Heart left ventricle (tissue), 16 donors: ENCODE measurements at regions not wholly inside any gene's neighbourhood (a gene's known extent, or its start where the extent isn't known, plus 50 kb on each side); places are given as distances from the start of the nearest gene placed in this dataset.

Experiments
- ATAC-seq, 4 donors: fragments of 200-7000 bp; cut with Tn5 transposase; one replicate each; pipeline ENCODE4 v1.9.1; 2020 to 2022; ENCODE audit warnings: moderate library complexity in 4 of 4, mild to moderate bottlenecking in 3 of 4, moderate number of reproducible peaks in 1 of 4
- DNase-seq, 5 donors: peaks; one replicate each; pipeline ENCODE4 v3.0.0-alpha.2; 2020
- H3K27ac ChIP-seq, 12 donors: fragments of 200-600 bp; sonication (generic) in 4 of 12; one replicate each; pipeline versions ENCODE4 v1.5.0 to v1.8.0; 2016 to 2022; ENCODE audit warnings: mild to moderate bottlenecking in 2 of 12
- H3K27me3 ChIP-seq, 9 donors: fragments of 200-600 bp; sonication (generic) in 2 of 9; one replicate each; pipeline versions ENCODE4 v1.5.1 to v1.8.0; 2016 to 2022; ENCODE audit warnings: mild to moderate bottlenecking in 3 of 9
- H3K36me3 ChIP-seq, 9 donors: fragments of 200-600 bp; sonication (generic) in 2 of 9; one replicate each; pipeline versions ENCODE4 v1.5.0 to v1.8.0; 2018 to 2022; ENCODE audit warnings: mild to moderate bottlenecking in 2 of 9
- H3K4me1 ChIP-seq, 12 donors: fragments of 200-600 bp; sonication (generic) in 4 of 12; one replicate each; pipeline versions ENCODE4 v1.5.0 to v1.8.0; 2016 to 2022; ENCODE audit warnings: mild to moderate bottlenecking in 3 of 12
- H3K4me3 ChIP-seq, 12 donors: fragments of 200-600 bp; sonication (generic) in 4 of 12; one replicate each; pipeline versions ENCODE4 v1.5.0 to v1.8.0; 2017 to 2022; ENCODE audit warnings: mild to moderate bottlenecking in 9 of 12, moderate library complexity in 4 of 12
- H3K9me3 ChIP-seq, 12 donors: fragments of 200-600 bp; sonication (generic) in 4 of 12; one replicate each; pipeline versions ENCODE4 v1.5.0 to v1.8.0; 2016 to 2022; ENCODE audit warnings: mild to moderate bottlenecking in 1 of 12
- POLR2A ChIP-seq, 2 donors: fragments of 450-650 bp; IDR thresholded peaks; one replicate each; pipeline ENCODE4 v1.6.1; 2017; ENCODE audit warnings: antibody characterized with exemption in 2 of 2, mild to moderate bottlenecking in 2 of 2, moderate library complexity in 2 of 2
- WGBS, 4 donors: extraction: QIAGEN DNeasy Blood & Tissue Kit in 2 of 4; methylation state at CpG; one replicate each; pipeline versions ENCODE4 v1.1.5 to v1.1.7; 2013 to 2018; 5-methylcytosine and 5-hydroxymethylcytosine counted together
- intact Hi-C, 10 donors: fragments of 100-400 bp; cut with DNase I; formaldehyde crosslinking; loops; one replicate each; pipeline versions ENCODE4 v1.11.1 to v1.14.2; 2022
- TF ChIP-seq, protein P1 (sequence below), 12 donors: fragments of 200-600 bp; sonication (generic) in 4 of 12; IDR thresholded peaks; one replicate each; pipeline versions ENCODE4 v1.5.0 to v1.8.0; 2018 to 2022; ENCODE audit warnings: antibody characterized with exemption in 12 of 12, mild to moderate bottlenecking in 5 of 12
- donor health status: ischemic (EF 13 %, LVEDD 7.1; RV severe dilation, severe dysfunction).
- donor health status: healthy with polysubstance abuse.
- donor health status: DM: no; HTN: yes; CAD: no.
- donor health status: DM: no; HTN: no; CAD: no.
- donor health status: ischemic (EF 25% LVEDD 6.9; RV normal size, moderate dysfunction).
- donor health status: ischemic (EF 25% LVEDD 5.7; RV mildly dilated, moderate dysfunction).
- donor health status: healthy.
- donor health status: DM: yes; HTN: yes; CAD: no.
- donor health status: ischemic (EF 35%, LVEDD 5.7; RV mildly dilated, moderate dysfunction).
- donor health status: nonischemic (EF 11% LVEDD 7.7; RV severe dilation, severe dysfunction).
- donor health status: DM: yes; HTN: yes; CAD: no.
- donor health status: PGD.
- donor health status: ischemic (EF 29% LVEDD 5.4; RV normal size, mild dysfunction).
- donor health status: nonischemic (EF 23%, LVEDD 6.1; RV moderate dilation, normal function).

DNA sequence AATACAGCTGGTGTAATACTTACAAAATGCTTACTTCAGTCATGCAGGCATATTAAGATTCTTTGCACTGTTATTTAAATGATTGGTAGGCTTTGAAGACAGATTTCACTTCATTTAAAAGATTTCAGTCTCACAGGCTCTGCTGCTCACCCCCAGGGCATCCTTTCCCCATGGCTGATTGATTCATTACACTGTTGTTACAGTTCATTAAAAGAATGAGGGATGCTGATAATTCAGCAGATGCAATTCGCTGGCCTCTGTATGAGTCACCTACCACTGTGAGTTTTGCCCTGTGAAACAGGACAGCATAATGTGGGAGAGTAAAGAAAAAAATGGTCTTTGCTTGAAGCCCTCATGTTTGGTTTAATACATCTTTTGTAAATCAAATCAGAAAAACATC is 246.9 kb downstream of the CYLC2 start:
- H3K27me3 ChIP-seq: no peaks in the 10 kb centered on the region
- 38 to 58% (median 48%) methylated on average over 1 of the region's 1 CpG for WGBS, 4 donors
- H3K4me1 ChIP-seq: no peaks in the 10 kb centered on the region
- H3K27ac ChIP-seq: no peak overlapping the region
- no peaks in the 10 kb centered on the region for H3K36me3 ChIP-seq
- DNase-seq: no peak
- TF ChIP-seq, protein P1, sequence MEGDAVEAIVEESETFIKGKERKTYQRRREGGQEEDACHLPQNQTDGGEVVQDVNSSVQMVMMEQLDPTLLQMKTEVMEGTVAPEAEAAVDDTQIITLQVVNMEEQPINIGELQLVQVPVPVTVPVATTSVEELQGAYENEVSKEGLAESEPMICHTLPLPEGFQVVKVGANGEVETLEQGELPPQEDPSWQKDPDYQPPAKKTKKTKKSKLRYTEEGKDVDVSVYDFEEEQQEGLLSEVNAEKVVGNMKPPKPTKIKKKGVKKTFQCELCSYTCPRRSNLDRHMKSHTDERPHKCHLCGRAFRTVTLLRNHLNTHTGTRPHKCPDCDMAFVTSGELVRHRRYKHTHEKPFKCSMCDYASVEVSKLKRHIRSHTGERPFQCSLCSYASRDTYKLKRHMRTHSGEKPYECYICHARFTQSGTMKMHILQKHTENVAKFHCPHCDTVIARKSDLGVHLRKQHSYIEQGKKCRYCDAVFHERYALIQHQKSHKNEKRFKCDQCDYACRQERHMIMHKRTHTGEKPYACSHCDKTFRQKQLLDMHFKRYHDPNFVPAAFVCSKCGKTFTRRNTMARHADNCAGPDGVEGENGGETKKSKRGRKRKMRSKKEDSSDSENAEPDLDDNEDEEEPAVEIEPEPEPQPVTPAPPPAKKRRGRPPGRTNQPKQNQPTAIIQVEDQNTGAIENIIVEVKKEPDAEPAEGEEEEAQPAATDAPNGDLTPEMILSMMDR (IDR thresholded peaks at IDR 0.05): no peak
- no peak for TF ChIP-seq POLR2A (IDR thresholded peaks at IDR 0.05)
- intact Hi-C loops: no loop called here
- ATAC-seq: no peak
- no peaks in the 10 kb centered on the region for H3K9me3 ChIP-seq
- no peak overlapping the region for H3K4me3 ChIP-seq

DNA sequence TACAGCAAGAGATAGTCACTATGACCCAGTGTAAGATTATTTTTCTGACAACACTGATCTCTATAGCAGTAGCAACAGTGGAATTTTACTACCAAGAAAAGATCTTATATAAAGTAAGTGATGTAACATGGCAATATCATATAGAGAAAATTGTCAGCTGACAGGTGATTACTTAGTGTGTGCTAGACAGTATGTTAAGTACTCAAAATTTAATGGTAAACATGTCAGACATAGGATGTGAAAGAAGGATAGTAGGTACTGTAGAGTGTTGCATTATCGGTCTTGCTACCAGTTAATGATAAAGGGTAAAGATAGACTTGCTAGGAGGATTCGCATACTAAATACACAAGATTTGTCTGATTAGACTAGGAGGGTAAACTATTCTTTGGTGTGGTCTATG is 247.4 kb downstream of the CYLC2 start:
- no peak overlapping the region for H3K4me3 ChIP-seq
- no peaks in the 10 kb centered on the region for H3K36me3 ChIP-seq
- no peak for TF ChIP-seq POLR2A (IDR thresholded peaks at IDR 0.05)
- TF ChIP-seq, protein P1 (IDR thresholded peaks at IDR 0.05): no peak
- DNase-seq (no peak), ATAC-seq (no peak)
- H3K27me3 ChIP-seq: no peaks in the 10 kb centered on the region
- no peaks in the 10 kb centered on the region for H3K9me3 ChIP-seq
- 85 to 90% (median 87%) methylated on average over 2 of the region's 2 CpGs for WGBS, 4 donors
- intact Hi-C loops: no loop called here
- no peaks in the 10 kb centered on the region for H3K4me1 ChIP-seq
- H3K27ac ChIP-seq: no peak overlapping the region

DNA sequence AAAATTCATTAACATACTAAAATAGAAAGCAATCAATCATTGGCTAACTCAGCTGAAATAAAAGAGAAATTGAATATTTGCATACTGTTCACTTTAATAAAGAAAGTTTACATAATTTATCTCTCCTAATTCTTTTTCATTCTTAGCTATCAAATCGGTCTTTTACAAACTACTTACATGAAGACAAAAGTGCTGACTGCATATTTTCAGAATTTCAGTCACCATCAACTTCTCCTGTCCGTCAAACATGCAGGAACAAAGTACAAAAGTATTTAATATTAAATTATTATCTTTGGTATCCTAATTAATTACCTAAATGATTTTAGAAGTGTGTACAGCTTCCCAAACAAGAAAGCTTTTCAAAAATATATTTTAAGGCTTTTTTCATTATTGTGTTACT is 248.4 kb downstream of the CYLC2 start:
- H3K9me3 ChIP-seq: no peaks in the 10 kb centered on the region

DNA sequence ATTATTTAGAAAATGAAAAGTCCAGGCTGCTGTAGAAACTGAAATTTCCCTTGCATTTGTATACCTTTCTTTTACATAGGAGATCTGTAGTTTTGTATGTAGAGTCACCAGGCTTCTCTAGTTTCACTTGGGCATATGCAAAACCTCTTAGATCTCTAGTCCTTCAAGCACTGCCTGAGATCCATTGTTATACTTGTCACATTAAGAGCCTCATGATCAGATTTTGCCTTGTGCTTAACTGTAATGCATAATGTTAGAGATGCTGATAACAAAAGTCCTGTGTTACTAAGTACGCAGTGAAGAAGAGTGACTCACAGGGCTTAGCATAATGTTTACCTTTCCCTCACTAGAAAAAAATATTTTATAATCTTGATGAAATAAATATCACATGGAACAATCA is 250.2 kb downstream of the CYLC2 start:
- Histone ChIP-seq H3K4me3 (no peak overlapping the region), H3K4me1 (no peaks in the 10 kb centered on the region), H3K9me3 (no peaks in the 10 kb centered on the region), H3K36me3 (no peaks in the 10 kb centered on the region), H3K27ac (no peak overlapping the region), H3K27me3 (no peaks in the 10 kb centered on the region)
- intact Hi-C loops: no loop called here
- TF ChIP-seq POLR2A (IDR thresholded peaks at IDR 0.05): no peak
- TF ChIP-seq, protein P1 (IDR thresholded peaks at IDR 0.05): no peak
- WGBS, 4 donors: 55 to 84% (median 65%) methylated on average over 1 of the region's 1 CpG
- DNase-seq (no peak), ATAC-seq (no peak)

More for the DNA sequence above, 248.4 kb downstream of the CYLC2 start:
- no peak overlapping the region for H3K27ac ChIP-seq
- intact Hi-C loops: no loop called here
- TF ChIP-seq, protein P1 (IDR thresholded peaks at IDR 0.05): no peak
- no peak for TF ChIP-seq POLR2A (IDR thresholded peaks at IDR 0.05)
- no peak for ATAC-seq
- DNase-seq: no peak
- no peaks in the 10 kb centered on the region for H3K36me3 ChIP-seq
- H3K4me1 ChIP-seq: no peaks in the 10 kb centered on the region
- 62 to 75% (median 70%) methylated on average over 2 of the region's 2 CpGs for WGBS, 4 donors
- no peak overlapping the region for H3K4me3 ChIP-seq
- H3K27me3 ChIP-seq: no peaks in the 10 kb centered on the region
